Astrocyte of the hippocampus (primary cell): ENCODE measurements at regions not wholly inside any gene's neighbourhood (a gene's known extent, or its start where the extent isn't known, plus 50 kb on each side); places are given as distances from the start of the nearest gene placed in this dataset.
"Not testable (repeated sequence)": the region's sequence is repeated elsewhere in the genome, so short reads cannot be mapped to it uniquely, and the experiment has no call there.

Source experiments
- DNase-seq: peaks from one replicate; pipeline ENCODE4 v3.0.0; 2011; ENCODE audit warnings: low read depth, low spot score

DNA sequence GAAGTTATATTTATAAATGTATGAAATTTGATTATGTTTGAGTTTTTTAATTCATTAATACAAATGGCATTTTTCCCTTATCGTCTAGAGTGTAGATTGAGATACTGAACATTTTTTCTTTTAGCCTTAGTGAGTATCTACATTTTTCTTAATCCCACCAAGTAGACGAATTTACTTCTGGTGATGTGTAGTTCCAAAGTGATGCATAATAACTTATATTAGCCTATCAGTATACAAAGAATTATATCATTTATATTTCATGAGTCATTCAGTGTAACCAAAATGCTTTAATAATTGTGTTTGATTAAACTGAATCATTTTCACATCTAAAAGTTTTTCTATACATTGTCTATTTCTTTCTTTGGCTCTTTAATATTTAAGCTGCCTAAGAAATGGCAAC lies 745.6 kb upstream of the LUZP2 start:
- no peak for DNase-seq

- no peak for DNase-seq
These were observed 741.8 kb upstream of the LUZP2 start for GRCh38 chr11:23755076-23755475.

DNA sequence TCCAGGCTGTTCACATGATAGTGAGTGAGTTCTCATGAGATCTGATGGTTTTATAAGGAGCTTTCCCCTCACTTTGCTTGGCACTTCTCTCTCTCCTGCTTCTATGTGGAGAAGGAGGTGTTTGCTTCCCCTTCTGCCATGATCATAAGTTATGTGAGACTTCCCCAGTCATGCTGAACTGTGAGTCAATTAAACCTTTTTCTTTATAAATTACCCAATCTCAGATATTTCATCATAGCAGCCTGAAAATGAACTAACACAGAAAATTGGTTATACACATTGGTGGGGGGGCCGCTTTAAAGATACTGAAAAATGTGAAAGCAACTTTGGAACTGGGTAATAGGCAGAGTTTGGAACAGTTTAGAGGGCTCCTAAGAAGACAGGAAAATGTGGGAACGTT lies 741.1 kb upstream of the LUZP2 start:
- DNase-seq, result no peak

- DNase-seq, result no peak
These were observed 737.4 kb upstream of the LUZP2 start for GRCh38 chr11:23759489-23759888.

DNA sequence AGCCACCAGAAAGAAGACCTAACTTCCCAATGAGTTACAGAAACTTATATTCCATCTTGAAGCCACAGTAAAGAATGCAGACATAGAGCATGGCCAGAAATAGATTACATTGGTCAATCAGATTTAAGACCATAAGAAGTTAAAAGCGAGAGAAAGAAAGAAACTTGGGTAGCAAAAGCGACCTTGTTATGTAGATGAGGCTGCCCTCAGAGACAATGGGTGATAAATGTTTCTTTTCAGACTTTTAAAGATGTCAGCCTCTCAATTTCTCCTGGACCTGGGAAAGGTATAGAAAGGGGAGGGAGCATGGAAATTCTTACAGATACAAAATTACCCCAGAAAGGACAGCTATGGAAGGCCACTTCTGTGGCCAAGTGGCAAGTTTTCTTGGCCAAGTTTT lies 732.6 kb upstream of the LUZP2 start:
- no peak for DNase-seq

- DNase-seq, result peak; percentile 39
These were observed 731.1 kb upstream of the LUZP2 start for GRCh38 chr11:23765682-23766252.

DNA sequence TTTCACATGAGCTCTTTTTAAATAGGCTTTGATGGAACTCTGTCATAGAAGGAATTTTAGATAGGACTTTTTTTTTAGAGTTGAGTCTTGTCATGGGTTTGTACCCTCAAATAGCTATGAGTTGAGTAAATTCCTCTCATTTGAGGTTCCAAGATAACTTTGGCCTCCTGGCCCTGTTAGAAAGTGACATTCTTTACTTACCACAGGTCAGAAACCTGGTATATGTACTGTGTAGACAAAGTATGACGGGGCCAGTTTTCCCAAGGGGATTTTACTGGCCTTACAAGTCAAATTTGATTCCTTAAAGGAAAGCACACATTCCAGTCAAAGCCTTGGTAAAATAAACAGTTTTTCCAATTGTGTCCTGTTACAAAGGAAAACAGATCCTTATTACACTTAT lies 729.3 kb upstream of the LUZP2 start:
- peak; percentile 1 for DNase-seq

GRCh38 chr11:23769214-23769613 lies 727.6 kb upstream of the LUZP2 start:
- no peak for DNase-seq

DNA sequence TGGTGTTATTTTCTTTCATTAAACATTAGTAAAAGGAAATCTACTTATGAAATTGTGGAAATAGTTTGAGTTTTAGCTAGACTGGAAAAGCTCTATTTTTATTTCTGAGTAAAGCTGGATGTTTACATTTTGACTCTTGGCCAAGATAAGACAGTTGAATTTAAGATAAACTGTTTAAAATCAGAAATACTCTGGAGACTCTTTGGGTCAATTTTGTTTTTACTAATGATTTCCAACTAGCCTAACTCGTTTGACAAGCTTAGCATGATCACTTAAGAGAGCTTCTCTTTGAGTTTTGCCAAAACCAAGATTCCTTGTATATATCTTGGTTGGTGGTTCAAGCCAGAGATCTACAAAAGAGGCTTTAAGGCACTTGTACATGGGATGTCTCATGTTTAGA lies 724.8 kb upstream of the LUZP2 start:
- DNase-seq, result no peak

DNA sequence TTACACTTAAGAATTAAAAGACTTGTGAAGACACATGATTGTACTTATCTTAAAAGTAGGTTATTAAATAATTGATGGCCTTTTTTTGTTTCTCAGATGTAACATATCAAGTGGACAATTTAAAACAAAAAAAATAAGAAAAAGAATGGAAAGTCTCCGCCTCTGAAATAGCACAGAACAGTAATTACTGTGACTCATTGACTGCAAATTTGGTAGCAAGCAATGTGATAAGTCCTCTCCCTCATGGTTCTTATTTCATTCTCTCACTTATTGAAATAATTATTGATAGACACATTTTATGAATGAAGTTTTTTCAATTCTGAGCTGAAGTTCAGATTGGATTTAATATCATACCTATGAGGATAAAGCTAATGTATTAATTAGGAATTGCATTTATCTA lies 717.9 kb upstream of the LUZP2 start:
- peak; percentile 46 for DNase-seq

GRCh38 chr11:23780231-23780630 lies 716.6 kb upstream of the LUZP2 start:
- peak; percentile 29 for DNase-seq

GRCh38 chr11:23781803-23782560 lies 714.9 kb upstream of the LUZP2 start:
- DNase-seq, result no peak

DNA sequence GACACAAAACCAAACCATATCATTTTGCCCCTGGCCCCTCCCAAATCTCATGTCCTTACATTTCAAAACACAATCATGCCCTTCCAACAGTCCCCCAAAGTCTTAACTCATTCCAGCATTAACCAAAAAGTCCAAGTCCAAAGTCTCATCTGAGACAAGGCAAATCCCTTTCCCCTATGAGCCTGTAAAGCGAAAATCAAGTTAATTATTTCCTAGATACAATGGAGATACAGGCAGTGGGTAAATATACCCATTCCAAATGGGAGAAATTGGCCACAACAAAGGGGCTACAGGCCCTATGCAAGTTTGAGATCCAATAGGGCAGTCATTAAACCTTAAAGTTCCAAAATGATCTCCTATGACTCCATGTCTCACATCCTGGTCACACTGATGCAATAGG lies 709.9 kb upstream of the LUZP2 start:
- DNase-seq, result not testable (repeated sequence)

- DNase-seq, result no peak
These were observed 707.5 kb upstream of the LUZP2 start for GRCh38 chr11:23789200-23789853.

DNA sequence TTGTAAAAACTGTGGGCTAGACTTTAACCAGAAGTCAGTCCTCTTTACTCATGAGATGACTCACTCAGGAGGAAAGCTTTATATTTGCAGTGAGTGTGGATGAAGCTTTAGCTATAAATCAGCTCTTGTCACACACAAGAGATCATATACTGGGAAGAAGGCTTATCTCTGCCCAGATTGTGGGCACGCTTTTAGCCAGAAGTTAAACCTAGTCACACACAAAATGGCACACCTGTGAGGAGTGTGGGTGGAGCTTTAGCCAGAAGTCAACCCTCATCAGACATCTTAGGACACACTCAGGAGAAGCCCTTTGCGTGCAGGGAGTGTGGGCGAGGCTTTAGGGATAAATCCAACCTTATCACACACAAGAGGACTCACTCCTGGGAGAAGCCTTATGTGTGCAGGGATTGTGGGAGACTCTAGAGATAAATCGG lies 706.9 kb upstream of the LUZP2 start:
- DNase-seq, result peak; percentile 42

DNA sequence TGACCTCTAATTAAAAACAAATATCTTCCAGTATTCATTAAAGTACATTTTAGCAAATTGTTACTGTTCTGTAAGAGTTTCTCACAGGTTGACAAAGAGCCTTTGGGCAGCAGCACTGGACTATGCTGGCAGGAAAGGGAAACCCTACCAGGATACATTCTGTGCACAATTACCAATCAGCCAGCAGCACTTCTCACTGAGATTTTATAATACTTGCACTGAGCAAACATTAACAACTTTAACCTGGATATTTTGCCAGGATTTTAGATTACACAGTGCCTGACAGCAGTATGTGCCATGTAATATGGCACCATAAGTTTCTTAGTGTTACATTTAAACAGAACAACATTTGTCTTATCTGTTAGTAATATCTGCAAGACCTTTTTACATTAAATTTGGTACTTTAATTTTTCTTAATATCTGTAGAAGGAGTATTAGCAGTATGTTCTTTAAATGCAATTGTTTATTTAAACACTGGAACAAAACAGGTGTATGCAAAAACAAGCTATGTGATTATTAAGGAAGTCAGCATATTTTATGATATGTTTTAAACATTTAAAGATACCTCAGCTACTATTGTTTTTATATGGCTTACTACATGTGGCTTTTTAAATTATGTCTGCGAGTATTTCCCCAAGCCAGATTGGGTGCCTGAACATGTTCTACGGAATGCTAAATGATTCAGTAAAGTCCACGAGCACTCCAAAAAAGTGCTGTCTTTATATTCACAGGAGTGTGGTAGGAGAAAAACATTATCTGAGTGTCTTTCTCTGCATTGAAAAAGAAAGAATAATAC lies 699.0 kb upstream of the LUZP2 start:
- DNase-seq, result no peak

DNA sequence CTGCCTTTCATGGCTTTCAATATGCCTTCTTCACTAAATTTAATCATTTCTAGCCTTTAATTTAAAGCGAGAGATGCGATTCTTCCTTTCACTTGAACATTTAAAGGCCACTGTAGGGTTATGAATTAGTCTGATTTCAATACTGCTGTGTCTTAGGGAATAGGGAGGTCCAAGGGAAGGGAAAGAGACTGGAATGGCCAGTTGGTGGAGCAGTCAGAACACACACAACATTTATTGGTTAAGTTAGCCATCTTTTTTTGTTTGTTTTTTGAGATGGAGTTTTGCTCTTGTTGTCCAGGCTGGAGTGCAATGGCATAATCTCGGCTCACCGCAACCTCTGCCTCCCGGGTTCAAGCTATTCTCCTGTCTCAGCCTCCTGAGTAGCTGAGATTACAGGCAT lies 662.5 kb upstream of the LUZP2 start:
- not testable (repeated sequence) for DNase-seq

DNA sequence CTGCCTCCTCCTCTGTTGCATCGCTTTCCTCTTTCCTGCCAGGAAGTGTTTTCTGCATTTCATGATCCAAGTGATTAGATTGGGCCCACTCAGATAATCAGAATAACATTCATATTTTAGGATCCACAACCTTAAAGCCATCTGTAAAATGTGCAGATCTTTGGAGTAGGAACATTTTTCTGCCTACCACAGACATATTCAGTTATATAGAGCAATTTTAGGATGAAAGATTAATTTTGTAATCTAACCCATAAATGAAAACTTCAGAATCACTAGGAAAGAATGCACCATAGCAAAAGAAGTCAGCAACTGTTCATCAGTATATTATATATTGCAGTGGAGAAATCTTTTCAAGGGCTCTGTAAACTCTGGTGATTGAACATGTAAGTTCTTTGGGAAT lies 659.9 kb upstream of the LUZP2 start:
- no peak for DNase-seq

DNA sequence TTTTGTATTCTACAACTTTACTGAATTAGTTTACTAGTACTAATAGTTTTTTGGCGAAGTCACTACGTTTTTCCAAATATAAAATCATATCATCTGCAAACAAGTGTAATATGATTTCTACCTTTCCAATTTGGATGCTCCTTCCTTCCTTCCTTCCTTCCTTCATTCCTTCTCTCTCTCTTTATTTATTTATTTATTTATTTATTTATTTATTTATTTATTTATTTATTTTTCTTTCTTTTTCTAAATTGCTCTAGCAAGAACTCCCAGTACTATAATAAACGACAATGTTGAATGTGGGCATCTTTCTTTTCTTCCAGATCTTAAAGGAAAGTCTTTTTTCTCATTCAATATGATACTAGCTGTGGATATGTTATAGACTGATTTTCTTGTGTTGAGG lies 656.0 kb upstream of the LUZP2 start:
- DNase-seq, result no peak

DNA sequence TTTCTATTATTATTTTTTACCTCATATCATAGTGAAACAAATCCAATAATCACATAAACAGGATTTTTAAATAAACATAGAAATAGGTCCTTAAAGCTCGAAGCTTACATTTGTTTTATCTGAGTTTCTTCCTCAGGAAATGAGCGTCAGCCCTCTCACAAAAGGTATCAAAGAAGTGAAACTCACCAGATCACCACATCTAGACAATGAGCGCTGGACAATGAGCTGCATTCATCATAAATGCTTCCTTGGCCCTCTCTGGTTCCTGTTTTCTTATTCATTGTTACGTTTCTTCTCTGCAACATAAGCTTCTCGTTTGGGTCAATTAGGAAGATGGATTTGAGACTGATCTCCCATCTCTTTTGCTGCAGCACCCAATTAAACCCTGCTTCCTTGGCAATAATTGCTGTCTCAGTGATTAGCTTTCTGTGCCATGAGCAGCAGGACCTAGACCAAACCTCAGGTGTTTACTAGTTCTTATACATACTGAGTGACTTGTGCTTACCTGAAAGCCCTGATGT lies 649.9 kb upstream of the LUZP2 start:
- no peak for DNase-seq

DNA sequence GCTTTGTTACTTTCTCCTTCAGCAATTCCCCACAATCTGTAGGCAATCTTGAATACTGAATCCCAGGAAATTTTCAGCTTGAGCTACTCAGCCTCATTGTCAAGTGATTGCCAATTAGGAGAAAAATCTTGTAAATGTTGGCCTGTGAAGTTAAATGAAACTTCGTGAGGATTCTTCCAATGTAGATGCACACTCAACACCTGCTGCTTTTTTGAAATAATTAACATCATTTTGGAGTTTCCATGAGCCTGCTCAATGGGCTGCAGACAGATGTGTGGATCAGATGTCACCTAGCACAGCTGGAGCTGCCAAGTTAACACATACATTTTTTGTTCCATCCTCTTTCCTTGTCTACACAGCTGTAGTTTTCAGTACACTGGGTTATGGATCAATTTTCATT lies 645.6 kb upstream of the LUZP2 start:
- no peak for DNase-seq

DNA sequence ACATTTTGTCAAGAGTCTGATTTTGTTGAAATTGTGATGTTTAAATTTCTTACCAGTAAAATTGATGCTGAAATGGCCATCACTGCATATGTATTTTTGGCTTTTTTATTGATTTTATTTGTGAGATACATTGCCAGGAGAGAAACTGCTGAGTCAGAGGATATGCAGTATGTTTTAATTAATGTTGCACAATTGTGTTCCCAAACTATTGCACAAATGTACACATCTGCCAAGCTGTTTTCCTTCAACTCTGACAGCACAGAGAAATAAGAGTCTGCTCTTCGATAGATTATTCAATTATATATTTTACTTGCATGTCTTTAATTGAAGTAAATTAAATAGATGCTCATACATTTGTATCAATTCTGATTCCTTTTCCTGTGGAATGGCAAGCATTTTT lies 640.2 kb upstream of the LUZP2 start:
- no peak for DNase-seq
